HG03571 (cell line): ENCODE measurements at regions not wholly inside any gene's neighbourhood (a gene's known extent, or its start where the extent isn't known, plus 50 kb on each side); places are given as distances from the start of the nearest gene placed in this dataset.

Source experiments
- ATAC-seq: cut with Tn5 transposase; IDR thresholded peaks from one replicate; pipeline ENCODE4 v1.9.1; 2021; ENCODE audit not compliant: unreplicated experiment

GRCh38 chr10:129023082-129023481 is 444.0 kb upstream of the MGMT start:
- no peak for ATAC-seq

GRCh38 chr10:129024046-129024445 is 443.0 kb upstream of the MGMT start:
- ATAC-seq, result no peak

GRCh38 chr10:129025787-129026186 is 441.3 kb upstream of the MGMT start:
- no peak for ATAC-seq

DNA sequence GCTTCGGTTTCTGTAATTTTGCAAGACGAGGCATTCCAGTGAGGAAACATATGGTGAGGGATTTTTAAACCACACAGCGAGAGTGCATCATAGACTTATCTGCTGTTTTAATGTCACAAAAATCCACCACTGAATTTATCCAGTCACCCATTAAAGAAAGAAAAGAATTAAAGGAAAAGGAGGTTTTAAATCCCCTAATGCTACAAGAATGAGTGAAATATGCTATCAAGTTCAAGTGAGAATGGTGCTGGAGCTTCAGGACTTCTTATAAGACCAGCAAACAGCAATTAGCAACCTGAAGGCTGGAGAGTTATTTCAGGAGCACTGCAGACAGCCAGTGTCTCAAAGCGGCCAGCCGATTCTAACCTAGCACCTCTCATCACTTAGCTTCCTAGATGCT is 439.1 kb upstream of the MGMT start:
- ATAC-seq, result no peak

DNA sequence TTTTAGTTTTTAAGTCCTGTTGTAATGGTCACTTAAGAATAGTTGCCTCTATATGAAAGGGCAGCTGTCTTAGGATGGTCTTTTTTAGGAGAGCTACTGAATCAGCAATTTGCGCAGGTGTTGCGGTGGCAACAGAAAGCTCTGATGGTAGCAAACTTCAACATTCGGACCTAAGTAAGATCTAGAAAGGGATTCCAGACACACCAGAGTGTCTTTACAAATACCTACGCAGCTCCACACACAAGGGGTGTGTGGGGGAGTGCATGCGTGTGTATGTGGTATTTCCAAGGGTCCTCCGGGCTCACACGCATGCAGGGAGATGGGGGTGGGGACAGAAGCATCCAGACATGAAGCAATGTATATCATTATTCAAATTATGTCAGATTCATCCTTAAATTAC is 438.6 kb upstream of the MGMT start:
- ATAC-seq, result no peak

GRCh38 chr10:129029051-129029450 is 438.0 kb upstream of the MGMT start:
- no peak for ATAC-seq

DNA sequence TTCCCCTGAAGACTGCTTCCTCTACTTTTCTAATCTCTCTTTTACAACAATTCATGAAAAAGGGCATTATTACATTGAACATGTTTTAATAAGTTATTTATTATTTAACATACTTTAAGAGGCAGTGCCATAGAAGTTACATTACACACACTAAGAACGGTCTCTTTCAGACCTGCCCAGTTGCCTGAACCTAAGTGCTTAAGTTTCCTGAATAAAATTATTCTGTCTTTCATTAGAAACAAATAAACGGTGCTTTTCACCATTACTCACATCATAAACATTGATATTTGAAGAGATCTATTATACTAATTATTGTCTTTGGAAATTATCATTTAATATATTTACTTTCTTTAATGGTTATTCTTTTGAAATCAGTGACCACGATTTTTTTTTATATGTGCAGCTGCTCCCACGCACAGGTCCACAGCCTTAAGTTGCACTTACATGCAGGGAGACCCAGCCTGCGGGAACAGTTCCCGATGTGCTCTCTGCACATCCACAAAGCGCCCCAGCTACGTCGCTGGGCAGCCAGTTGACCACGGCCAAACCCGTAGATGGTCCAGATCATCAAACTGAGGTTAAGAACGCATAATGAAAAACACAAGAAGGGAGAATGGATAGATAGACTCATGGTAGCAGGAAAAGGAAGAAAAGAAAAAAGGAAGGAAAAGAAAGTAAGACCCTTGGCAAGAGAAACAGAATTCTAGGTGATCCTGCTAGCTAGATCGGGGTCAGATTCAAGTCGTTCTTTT is 437.0 kb upstream of the MGMT start:
- ATAC-seq, result no peak

DNA sequence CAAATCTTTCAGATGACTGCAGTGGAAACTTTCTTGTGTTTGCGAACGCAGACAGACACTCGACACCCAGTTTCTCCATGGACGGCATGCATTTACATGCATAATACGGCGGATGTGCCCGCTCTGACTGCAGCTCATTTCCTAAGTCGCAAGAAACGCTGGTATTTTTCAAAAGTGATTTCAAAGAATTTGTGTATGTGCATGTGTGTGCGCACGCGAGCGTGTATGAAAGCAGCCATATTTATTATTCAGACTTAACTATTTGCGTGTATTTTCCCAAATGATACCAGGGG is 436.5 kb upstream of the MGMT start:
- ATAC-seq, result no peak

GRCh38 chr10:129030996-129031843 is 435.8 kb upstream of the MGMT start:
- peak; percentile 59 for ATAC-seq

DNA sequence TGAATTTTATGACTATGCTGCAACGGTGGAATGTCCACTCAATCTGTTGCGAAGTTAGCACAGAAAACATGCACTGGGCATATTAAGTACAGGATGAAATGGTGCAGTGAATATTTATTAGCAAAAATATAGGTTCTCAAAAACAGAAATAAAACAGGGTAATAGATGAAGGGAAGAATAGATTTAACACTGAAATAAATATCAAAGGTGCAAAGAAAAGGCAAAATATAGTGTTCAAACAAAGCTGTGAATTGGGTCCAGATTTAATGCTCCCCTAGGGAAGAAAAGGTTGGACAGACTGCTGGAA is 435.2 kb upstream of the MGMT start:
- no peak for ATAC-seq

DNA sequence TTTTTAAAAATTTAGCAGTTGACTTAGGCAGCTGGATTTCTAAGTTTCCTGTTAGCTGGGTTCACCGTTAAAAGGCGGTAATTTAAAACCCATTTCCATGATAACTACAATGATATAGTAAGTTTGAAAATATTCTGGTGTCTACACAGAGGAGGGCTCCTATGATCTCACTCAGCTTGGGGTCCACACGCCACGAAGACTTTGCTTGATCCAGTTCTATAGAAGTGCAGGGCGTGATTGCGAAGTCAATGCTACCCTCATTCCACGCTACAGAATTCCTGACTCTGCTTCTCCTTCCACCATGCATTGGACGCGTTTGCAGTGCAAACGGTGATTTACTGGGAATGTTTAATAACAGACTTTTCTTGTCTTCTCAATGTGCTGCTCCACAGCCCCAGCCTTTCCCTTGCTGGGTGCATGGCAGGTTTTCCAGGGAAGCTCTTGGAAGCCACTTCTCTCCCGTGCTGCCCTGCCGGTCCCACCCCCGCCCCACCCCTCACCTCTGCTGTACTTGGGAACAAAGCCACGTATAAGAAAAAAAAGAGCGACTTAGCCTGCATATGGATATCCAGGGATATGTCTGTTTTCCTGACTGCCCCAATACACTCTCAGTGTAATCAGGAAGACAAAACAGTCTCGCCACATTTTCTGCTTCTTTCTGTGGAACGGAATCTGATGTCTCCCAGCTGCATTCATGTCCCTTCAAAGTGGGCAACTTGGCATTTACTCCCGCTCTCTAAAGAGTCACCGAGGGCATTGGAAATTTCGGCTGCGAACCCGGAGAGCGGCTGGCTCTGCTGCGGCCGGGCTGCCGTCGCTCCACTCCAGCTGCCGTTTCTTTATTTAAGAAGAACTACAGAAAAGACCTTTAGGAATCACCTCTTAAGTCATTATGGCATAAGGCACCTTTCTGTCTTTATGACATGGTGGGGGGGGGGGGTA is 434.4 kb upstream of the MGMT start:
- no peak for ATAC-seq

DNA sequence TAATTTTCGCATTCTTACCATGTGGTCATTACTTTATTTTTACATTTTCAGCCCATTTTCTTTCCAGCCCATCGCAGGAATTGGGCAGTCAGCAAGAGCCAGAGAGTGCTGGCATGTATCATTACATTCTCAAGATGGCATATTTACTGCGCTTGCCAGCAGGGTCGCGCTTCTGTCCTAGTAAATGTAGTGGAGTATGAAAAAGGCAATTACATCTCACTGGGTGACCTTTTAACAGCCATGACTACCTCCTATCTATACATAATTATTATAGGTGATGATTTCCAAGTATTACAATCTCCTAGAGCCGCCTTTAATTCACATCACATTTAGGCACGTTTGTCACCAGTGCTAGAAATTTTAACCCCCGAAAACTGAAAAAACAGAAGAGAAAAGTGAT is 433.7 kb upstream of the MGMT start:
- no peak for ATAC-seq

DNA sequence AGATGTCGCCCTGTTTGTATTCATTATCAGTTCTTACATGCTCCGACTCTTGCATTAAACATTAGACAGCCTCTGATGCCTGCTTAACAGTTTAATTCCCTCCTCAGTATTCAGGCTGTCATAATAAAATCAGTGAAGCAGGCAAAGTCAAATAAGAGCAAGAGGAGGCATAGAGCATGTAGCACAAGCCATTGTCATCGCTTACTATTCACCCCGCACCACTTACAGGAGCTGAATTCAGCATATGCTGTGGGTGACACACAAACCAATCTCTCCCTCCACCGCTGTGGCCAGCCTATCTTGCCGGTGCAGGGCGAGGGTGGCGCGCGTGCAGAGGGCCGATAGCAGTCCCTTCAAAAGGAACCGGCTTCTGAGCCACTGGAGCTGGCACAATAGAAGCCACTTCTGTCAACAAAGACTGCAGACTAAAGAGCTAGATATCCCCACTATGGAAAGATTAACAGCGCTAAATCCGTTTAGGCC is 433.2 kb upstream of the MGMT start:
- no peak for ATAC-seq

GRCh38 chr10:129035052-129035827 is 431.8 kb upstream of the MGMT start:
- ATAC-seq, result no peak

DNA sequence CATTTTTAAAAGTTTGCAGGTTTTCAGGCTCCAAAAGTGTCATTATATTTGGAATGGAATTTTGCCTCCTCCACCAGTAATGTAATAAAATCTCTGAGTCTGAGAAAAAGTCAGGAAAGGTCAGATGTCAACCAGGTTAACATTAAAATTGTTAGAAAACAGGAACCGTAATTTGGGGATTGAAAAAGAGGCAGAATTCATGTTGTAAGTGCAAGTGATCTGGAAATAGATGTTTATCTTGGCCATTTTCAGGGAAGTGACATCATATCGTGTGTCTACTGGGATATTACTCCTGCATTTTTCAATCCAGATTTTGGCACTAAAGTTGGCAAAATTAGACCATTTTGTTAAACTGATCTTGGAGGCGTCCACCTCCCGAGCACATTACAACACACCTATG is 428.5 kb upstream of the MGMT start:
- ATAC-seq, result no peak

DNA sequence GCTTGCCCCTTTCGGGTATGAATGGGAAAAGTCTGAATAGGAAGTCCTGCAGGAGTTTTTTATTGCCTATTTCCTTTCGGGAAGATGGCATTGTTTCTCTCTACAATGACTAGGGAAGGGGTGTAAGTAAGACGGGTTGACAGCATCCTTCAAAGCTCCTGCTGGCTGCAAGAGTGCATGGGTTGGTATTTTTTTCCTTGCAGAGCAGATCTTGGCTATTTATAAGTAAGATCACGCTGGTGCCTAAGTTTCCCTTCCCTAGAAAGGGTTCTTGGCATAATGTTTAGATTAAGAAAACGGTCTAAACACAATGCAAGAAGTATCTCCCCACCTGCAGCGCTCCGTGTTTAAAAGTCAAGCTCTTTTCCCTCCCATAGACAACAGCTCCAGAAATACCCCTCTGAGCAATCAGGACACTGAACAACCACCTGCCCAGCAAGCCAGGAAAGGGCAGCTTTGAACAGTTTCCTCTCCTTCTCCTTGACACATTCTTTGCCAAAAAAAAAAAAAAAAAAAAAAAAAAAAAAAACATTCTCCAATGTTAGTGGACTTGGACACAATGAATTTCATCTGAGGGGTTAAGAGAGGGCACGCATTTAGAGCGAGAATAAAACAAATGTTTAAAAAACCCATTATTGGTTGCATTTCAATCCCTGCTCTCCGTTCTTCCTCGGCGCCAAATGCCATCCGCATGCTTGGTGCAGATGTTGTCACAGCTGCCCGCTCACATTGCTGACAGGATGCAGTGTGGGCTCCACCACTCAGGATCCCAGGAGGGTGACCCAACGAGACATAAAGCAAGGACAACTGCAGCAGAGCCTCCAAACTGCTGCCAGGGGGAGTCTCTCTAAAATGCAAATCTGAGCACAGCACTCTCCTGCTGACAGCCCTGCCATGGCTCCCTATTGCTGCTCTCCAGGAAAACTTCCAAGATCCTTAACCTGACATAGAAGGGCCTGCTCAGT is 427.4 kb upstream of the MGMT start:
- ATAC-seq, result no peak

GRCh38 chr10:129040377-129040776 is 426.7 kb upstream of the MGMT start:
- no peak for ATAC-seq

DNA sequence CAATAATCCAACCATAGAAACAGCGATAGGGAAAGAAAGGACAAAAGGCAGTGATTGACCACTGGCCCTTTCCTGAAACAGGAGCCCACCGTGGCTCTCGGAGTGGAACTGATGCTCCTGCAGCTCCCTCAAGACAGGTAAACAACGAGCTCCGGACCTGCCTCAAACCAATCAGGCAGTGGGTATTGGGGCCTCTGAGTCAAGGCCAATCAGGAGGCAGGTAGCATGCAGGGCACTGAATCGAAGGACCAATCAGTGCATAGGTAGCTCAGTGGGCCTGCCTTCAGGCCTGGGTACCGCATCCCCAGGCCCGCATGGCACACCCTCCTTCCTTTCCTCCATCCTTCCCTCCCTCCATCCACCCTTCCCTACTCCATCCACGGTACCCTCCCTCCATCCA is 425.1 kb upstream of the MGMT start:
- ATAC-seq, result no peak

DNA sequence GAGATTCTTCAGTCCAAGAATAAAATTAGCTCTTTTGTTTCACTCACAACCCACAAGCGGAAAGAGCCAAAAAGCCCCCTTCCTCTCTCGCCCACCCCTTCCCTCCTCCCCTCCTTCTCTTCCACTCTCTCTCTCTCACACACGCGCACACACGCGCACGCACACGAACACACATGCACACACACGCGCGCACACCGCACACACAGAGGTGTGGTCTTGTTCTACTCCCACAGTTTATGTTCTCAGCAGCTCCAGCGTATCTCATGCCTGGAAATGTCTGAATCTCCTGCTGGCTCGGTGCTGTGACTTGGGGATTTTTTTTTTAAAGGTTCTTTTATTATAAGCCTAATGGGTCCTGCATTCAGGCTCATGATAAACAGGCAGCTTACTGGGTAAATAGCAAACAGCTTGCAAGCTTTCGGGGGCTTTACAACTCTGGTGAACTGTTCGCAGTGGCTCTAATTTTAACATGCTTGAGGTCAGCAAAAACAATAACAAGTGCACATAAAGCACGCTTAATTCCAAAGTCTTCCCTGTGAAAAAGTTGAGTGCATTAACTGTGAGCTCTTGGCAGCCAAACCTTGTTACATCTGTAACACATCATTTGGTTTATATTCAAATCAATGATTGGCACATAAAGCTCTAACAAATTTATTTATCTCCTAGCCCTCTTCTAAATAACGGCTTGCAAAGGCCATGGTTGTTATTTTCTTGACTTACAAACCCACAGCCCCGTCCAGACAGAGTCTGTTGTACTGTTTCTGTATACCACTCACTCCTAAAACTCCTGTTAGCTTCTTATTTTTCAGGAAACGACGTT is 424.1 kb upstream of the MGMT start:
- no peak for ATAC-seq
